ENCODE measurements at regions not wholly inside any gene's neighbourhood (a gene's known extent, or its start where the extent isn't known, plus 50 kb on each side); places are given as distances from the start of the nearest gene placed in this dataset.

GRCh38 chr1:181926697-181927096, 134.8 kb downstream of the ZNF648 start:
- no peak for TF ChIP-seq EGR1 (IDR thresholded peaks at IDR 0.05)
- no peak for TF ChIP-seq REST (IDR thresholded peaks at IDR 0.05; ENCODE audit: low read depth)
- TF ChIP-seq CEBPB (IDR thresholded peaks at IDR 0.05) = no peak
- TF ChIP-seq MAX (IDR thresholded peaks at IDR 0.05) = no peak
- TF ChIP-seq EP300 (IDR thresholded peaks at IDR 0.05; ENCODE audit: borderline replicate concordance) = no peak
- TF ChIP-seq USF1 (IDR thresholded peaks at IDR 0.05) = no peak
- no peak for TF ChIP-seq RAD21 (IDR thresholded peaks at IDR 0.05; ENCODE audit: low read depth)
- no peak for TF ChIP-seq TCF12 (IDR thresholded peaks at IDR 0.05; ENCODE audit: low read depth)
- TF ChIP-seq NFIC (IDR thresholded peaks at IDR 0.05) = no peak
- TF ChIP-seq FOXM1 (IDR thresholded peaks at IDR 0.05; ENCODE audit: borderline replicate concordance, low read depth) = no peak
- no peak for TF ChIP-seq ZBTB7A (IDR thresholded peaks at IDR 0.05; ENCODE audit: low read depth)
- TF ChIP-seq TEAD4 (IDR thresholded peaks at IDR 0.05) = no peak
- TF ChIP-seq YY1 (IDR thresholded peaks at IDR 0.05; ENCODE audit: low read depth) = no peak

- TF ChIP-seq EP300 (IDR thresholded peaks at IDR 0.05; ENCODE audit: borderline replicate concordance) (no peak), RAD21 (IDR thresholded peaks at IDR 0.05; ENCODE audit: low read depth) (peak; percentile 14; the same call in 1 of the 2 replicates)
Measured at GRCh38 chr1:181919542-181919941, 142.0 kb downstream of the ZNF648 start.

GRCh38 chr1:181918880-181919525, 142.5 kb downstream of the ZNF648 start:
- no peak for TF ChIP-seq CEBPB (IDR thresholded peaks at IDR 0.05)
- TF ChIP-seq TEAD4 (IDR thresholded peaks at IDR 0.05) = no peak
- no peak for TF ChIP-seq REST (IDR thresholded peaks at IDR 0.05; ENCODE audit: low read depth)
- TF ChIP-seq TCF12 (IDR thresholded peaks at IDR 0.05; ENCODE audit: low read depth) = no peak
- TF ChIP-seq MAX (IDR thresholded peaks at IDR 0.05) = no peak

- TF ChIP-seq REST (IDR thresholded peaks at IDR 0.05; ENCODE audit: low read depth) (peak; percentile 74), TCF12 (IDR thresholded peaks at IDR 0.05; ENCODE audit: low read depth) (no peak)
Measured at GRCh38 chr1:181911715-181912114, 149.8 kb downstream of the ZNF648 start.

- TF ChIP-seq TEAD4 (IDR thresholded peaks at IDR 0.05) = no peak
- no peak for TF ChIP-seq CEBPB (IDR thresholded peaks at IDR 0.05)
- no peak for TF ChIP-seq USF1 (IDR thresholded peaks at IDR 0.05)
- no peak for TF ChIP-seq TCF12 (IDR thresholded peaks at IDR 0.05; ENCODE audit: low read depth)
- no peak for TF ChIP-seq MAX (IDR thresholded peaks at IDR 0.05)
- TF ChIP-seq ZBTB7A (IDR thresholded peaks at IDR 0.05; ENCODE audit: low read depth) = no peak
- TF ChIP-seq NFIC (IDR thresholded peaks at IDR 0.05) = no peak
- no peak for TF ChIP-seq FOXM1 (IDR thresholded peaks at IDR 0.05; ENCODE audit: borderline replicate concordance, low read depth)
- TF ChIP-seq TAF1 (IDR thresholded peaks at IDR 0.05; ENCODE audit: low read depth) = no peak
- TF ChIP-seq EGR1 (IDR thresholded peaks at IDR 0.05) = no peak
- TF ChIP-seq YY1 (IDR thresholded peaks at IDR 0.05; ENCODE audit: low read depth) = no peak
- TF ChIP-seq EP300 (IDR thresholded peaks at IDR 0.05; ENCODE audit: borderline replicate concordance) = no peak
- no peak for TF ChIP-seq CREB1 (IDR thresholded peaks at IDR 0.05; ENCODE audit: low read depth)
- no peak for TF ChIP-seq REST (IDR thresholded peaks at IDR 0.05; ENCODE audit: low read depth)
- no peak for TF ChIP-seq RAD21 (IDR thresholded peaks at IDR 0.05; ENCODE audit: low read depth)
Measured at GRCh38 chr1:181910905-181911304, 150.6 kb downstream of the ZNF648 start.

Data from Ishikawa (cell line).